NCI-H82 (cell line): ENCODE measurements at regions not wholly inside any gene's neighbourhood (a gene's known extent, or its start where the extent isn't known, plus 50 kb on each side); places are given as distances from the start of the nearest gene placed in this dataset.

Source experiments
- DNase-seq: peaks from one replicate; lab custom pipeline; 2025; lab: John Stamatoyannopoulos, UW

GRCh38 chr6:113607821-113608545, 249.2 kb upstream of the MARCKS start:
- no peak for DNase-seq

GRCh38 chr6:113610377-113610988, 246.7 kb upstream of the MARCKS start:
- no peak for DNase-seq

GRCh38 chr6:113616701-113617274, 240.4 kb upstream of the MARCKS start:
- no peak for DNase-seq

- DNase-seq, result no peak
These were observed 238.1 kb upstream of the MARCKS start for GRCh38 chr6:113619077-113619476.

GRCh38 chr6:113620386-113620785, 236.8 kb upstream of the MARCKS start:
- DNase-seq, result no peak

GRCh38 chr6:113622254-113622653, 234.9 kb upstream of the MARCKS start:
- DNase-seq, result peak; percentile 45

GRCh38 chr6:113623129-113623528, 234.0 kb upstream of the MARCKS start:
- DNase-seq, result no peak

- no peak for DNase-seq
These were observed 231.3 kb upstream of the MARCKS start for GRCh38 chr6:113625850-113626249.

GRCh38 chr6:113626475-113626874, 230.7 kb upstream of the MARCKS start:
- DNase-seq, result no peak

- no peak for DNase-seq
These were observed 229.7 kb upstream of the MARCKS start for GRCh38 chr6:113627480-113627879.

- DNase-seq, result no peak
These were observed 227.9 kb upstream of the MARCKS start for GRCh38 chr6:113629256-113629655.

- DNase-seq, result no peak
These were observed 227.0 kb upstream of the MARCKS start for GRCh38 chr6:113629975-113630737.

- no peak for DNase-seq
These were observed 226.2 kb upstream of the MARCKS start for GRCh38 chr6:113630738-113631535.

GRCh38 chr6:113631666-113632065, 225.5 kb upstream of the MARCKS start:
- no peak for DNase-seq

GRCh38 chr6:113632220-113632864, 224.8 kb upstream of the MARCKS start:
- DNase-seq, result no peak

- DNase-seq, result no peak
These were observed 223.5 kb upstream of the MARCKS start for GRCh38 chr6:113633638-113634037.

- no peak for DNase-seq
These were observed 222.6 kb upstream of the MARCKS start for GRCh38 chr6:113634352-113635163.

- DNase-seq, result no peak
These were observed 221.7 kb upstream of the MARCKS start for GRCh38 chr6:113635222-113635986.

- no peak for DNase-seq
These were observed 220.8 kb upstream of the MARCKS start for GRCh38 chr6:113636357-113636824.

GRCh38 chr6:113640051-113640450, 217.1 kb upstream of the MARCKS start:
- no peak for DNase-seq
